ENCODE measurements at regions not wholly inside any gene's neighbourhood (a gene's known extent, or its start where the extent isn't known, plus 50 kb on each side); places are given as distances from the start of the nearest gene placed in this dataset.
"Not testable (repeated sequence)": the region's sequence is repeated elsewhere in the genome, so short reads cannot be mapped to it uniquely, and the experiment has no call there.

DNA sequence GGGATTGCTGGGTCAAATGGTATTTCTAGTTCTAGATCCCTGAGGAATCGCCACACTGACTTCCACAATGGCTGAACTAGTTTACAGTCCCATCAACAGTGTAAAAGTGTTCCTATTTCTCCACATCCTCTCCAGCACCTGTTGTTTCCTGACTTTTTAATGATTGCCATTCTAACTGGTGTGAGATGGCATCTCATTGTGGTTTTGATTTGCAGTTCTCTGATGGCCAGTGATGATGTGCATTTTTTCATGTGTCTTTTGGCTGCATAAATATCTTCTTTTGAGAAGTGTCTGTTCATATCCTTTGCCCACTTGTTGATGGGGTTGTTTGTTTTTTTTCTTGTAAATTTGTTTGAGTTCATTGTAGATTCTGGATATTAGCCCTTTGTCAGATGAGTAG is 220.3 kb downstream of the NPR3 start:
- not testable (repeated sequence) for DNase-seq (ENCODE audit: low spot score)

DNA sequence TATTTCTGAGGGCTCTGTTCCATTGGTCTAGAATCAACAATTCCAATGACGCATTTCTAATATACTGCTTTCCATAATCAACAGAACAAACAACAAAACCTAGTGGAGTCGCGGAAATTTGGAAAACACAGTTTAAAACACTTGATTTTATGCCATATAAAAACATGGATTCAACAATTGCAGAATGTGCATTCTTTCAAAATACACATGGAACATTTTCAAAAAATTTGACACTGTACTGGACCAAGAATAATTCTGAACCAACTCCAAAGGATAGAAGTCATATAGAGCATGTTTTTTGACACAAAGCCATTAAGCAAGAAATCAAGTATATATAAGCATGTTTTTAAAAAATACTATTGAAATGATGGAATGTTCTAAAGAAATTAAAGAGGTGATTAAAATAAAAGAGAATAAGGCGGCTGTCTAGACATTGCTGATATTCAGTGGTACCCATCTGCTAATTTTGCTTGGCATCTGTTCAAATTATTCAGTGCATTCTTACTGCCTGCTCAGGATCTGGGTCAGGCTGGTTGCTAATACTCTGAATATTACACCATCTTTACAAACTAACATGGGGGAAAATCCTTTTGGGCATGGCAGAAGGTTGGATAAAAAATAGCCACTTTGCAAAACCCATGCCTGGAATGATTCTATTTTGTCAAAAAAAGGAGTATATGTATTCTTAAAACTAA is 221.3 kb downstream of the NPR3 start:
- DNase-seq (ENCODE audit: low spot score), result no peak

DNA sequence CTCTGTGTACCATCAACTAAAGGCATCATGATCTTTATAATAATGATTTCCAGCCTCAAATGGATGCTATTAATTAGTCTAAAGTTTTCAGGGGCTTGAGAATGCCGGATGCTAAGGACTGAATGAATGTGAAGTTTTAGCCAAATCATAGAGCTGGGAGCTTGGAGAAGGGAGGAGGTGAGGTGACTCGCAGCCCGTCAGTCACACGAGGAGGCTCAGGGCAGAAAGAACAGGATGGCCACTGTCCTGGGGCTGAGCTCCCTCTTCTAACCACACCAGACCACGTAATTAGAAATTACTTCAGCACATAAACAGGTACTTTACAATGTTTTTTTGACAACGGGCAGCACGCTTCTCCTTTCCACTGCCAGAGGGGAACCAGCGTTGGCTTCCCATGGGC is 222.6 kb downstream of the NPR3 start:
- no peak for DNase-seq (ENCODE audit: low spot score)

DNA sequence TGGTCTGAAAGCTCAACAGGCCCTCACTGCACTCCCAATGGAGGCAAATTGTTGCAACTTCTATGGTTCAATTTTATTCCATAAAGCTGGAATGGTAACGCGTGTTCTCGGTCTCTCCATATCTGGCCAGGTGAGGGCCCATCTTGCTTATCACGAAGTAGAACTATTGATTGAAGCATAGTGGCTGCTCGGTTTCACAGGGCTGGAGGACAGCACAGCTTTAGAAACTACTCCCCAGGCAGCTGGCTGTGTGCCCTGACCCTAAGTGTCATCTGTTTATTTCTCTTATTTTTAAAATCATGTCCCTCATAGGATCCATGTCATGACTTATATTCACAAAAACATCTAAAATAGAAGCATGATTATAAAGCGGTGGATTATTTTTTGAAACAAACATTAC is 223.4 kb downstream of the NPR3 start:
- DNase-seq (ENCODE audit: low spot score), result no peak

DNA sequence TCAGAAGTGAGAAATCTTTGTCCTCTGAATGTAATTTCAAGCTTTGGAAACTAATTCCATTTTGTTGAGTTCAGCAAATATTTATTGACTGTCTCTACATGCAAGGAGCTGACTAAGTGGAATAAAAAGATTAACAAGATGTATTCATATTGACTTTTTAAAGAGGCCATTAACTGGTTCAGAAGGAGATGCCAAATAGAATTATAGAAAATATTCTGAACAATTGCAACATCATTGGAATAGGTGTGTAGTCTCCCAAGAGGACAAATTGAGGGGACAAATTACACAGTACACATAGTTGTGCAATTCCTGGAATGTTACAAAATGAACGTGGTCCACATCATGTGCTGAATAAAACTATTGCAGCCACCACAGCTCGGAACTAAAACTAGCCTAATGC is 224.2 kb downstream of the NPR3 start:
- no peak for DNase-seq (ENCODE audit: low spot score)

DNA sequence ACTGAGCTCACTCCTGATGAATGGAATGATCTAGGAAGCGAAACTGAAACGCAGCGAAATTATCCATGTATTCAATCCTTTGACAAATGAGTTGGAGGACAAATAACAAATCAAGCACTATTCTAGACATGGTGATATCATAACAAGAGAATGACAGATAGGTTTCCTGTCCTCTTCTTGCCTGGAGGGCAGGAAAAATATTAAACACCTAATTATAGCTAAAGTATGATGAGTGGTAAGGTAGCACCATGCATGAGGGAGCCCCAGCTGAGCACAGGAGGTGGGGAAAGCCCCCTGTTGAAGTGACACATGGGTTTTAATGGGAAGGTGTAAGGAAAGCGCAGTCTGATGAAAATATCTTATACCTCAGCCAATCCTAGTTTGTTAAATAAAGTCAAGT is 225.2 kb downstream of the NPR3 start:
- no peak for DNase-seq (ENCODE audit: low spot score)

DNA sequence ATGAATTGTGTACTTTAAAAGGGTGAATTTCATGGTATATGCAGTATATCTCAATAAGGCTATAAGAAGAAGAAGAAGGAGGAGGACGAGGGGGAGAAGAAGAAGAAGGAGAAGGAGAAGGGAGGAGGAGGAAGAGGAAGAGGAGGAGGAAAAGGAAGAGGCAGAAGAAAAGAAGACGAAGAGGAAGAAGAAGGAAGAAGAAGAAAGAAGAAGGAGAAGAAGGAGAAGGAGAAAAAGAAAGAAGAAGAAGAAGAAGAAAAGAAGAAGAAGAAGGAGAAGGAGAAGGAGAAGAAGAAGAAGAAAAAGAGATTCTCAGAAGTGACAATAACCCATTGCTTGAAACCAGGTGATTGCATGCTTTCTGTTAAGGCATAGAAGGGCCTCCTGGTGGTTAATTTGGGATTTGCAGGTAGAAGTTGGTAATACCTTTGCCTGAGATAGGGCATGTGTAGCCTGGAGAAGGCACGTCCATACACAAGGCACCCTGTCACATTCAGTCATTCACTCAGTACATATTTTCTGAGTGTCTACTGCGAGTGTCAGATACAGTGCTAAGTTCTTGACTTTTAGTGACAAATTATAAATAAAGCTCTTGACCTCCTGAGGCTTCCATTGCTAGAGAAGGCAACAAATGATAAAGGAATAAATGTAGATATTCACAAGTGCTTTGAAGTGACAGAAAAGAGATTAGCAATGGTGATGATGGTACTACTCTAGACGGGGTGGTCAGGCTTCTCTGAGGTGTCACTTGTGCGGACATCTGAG is 231.3 kb downstream of the NPR3 start:
- no peak for DNase-seq (ENCODE audit: low spot score)

DNA sequence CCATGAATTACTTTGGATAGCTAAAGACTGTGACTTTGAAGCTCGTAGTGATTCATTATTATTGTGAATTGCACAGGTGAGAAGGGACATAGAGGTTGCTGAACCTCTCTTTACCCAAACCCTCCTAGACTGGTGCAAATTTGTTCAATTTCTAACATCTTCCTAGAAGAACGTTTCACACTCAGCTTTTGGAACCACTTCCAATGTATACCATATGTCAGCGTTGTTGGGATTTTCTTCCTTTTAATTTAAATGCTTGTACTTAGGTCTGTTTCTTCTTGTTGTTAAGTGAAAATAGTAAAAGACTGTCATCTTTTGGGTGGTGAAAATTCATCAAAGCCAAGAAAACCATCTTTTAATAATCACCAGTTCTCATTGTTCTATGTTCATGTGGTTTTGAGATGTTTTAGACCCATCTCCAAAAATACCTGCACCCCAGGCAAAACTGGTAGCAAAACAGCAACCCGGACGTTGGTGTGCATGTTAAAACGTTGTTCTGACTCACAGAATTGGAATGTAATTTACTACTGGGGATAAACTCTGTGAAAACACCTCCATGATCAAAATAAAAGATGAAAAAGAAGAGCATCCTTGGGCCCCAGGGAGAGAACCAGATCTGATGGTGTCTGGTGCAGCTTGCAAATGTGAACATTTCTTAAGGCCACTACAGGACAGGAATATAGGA is 238.3 kb downstream of the NPR3 start:
- no peak for DNase-seq (ENCODE audit: low spot score)

DNA sequence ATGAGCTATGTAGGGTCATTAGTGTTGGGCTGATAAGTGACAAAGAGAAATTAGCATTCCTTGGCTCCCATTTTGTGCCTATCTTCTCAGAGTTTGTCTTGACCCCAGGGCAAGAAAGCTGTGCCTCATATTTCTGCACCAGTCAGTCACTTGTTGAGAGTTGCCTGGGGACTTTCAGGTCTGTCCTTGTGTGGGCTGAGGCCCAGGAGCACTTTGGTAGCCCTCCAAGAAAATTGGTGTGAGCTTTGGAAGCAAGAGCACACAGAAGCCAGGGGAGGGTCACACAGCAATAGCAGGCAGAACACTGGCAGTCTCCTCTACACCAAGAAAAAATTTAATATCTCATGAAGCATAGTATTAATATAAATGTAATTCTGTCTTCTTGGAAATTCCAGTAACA is 239.9 kb downstream of the NPR3 start:
- no peak for DNase-seq (ENCODE audit: low spot score)

DNA sequence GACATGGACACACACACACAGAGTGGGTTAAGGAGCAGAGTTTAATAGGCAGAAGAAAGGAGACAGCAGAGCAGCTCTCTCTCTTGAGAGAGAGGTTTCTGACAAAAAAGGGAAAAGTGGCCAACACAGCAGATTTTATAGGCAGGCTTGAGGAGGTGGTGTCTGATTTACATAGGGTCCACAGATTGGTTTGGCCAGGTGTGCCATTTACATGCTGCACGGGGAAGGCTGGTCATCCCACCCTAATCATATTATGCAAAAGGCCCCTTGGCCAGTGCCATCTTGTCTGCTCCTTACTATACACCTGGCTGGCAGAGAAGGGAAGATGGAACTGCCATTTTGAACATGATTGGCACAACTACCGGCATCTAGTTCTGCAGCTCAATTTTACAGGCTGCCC is 240.8 kb downstream of the NPR3 start:
- DNase-seq (ENCODE audit: low spot score), result no peak

DNA sequence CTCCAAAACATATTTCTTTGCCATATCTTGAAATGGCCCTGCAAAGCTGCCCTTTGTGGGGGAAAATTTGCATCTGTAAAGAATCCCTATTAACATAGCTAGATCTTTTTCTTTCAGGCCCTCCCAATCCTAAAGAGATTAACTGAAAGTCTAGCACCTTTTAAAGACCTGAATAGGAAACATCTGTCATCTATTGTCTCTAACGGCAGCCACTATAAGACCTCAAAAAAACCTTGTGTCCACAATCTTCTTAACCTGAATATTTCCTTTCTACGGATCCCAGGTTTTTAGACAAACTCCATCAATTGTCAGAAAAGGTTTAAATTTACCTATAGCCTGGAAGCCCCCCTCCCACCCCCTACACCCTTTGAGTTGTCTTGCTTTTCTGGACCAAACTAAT is 241.3 kb downstream of the NPR3 start:
- not testable (repeated sequence) for DNase-seq (ENCODE audit: low spot score)

DNA sequence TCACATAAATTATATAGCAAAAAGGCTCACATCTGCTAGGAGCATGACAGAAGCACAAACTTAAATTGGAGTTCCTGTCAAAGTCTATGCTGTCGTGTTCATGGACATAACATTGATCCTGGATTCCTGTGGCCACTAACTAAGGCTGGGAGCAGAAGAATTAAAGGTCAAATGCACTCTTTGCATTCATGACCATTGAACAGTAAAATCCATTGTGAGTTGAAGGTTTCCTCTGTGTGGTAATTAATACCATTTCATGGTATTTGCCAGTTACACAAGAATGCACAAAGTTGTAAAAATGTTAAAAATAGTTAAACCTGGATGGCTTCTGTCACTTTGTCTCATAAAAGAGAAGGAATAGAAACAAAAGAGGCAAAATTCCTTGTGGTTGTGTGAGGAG is 242.6 kb downstream of the NPR3 start:
- no peak for DNase-seq (ENCODE audit: low spot score)

DNA sequence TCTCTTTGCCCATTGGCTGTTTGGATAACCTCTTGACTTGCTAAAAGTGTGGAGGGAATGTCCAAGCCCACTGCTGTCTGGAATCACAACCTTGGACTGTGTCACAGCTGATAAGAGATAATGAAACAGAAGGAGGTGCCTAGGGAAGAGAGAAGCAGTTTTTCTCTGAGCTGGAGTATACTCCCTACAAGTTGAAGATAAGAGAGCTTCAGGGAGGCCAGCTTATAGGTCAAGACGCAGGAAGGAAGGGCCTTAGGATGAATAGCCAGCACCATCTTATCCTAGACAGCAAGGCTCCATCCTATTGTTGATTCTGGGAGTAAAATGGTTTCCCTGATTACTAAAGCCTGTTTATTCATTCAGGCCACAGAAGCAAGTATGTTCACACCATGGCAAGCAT is 244.7 kb downstream of the NPR3 start:
- DNase-seq (ENCODE audit: low spot score), result no peak

DNA sequence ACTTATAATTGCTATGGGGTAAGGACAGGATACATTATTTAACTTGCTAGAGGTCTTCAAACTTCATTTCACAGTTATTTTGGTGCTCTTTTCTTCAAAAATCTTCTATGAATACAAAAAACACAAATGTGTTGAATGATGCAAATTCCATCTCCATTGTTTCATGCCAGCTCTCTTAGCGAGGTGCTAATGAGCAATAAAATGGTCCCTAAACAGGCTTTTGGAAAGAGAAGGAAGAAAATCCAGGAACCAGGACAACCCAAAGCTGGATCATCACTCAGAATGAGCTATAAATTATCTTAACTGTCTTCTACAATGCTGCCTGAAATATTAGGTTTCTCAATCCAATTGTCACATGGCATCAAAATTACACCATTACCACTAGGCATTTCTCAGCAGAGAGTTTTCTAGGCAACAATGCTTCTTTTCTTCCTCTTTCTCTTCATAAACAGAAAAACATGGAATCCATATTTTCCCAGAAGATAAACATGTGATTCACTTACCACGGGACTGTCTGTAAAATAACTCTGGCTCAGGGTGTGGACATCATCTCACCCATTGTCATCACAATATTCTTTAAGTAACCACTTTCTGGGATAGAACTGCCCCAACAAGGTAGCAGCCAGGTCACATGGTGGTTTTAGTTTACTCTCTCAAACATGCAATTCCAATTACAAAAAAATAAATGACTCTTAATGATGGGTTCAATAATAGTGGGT is 249.4 kb downstream of the NPR3 start:
- no peak for DNase-seq (ENCODE audit: low spot score)

DNA sequence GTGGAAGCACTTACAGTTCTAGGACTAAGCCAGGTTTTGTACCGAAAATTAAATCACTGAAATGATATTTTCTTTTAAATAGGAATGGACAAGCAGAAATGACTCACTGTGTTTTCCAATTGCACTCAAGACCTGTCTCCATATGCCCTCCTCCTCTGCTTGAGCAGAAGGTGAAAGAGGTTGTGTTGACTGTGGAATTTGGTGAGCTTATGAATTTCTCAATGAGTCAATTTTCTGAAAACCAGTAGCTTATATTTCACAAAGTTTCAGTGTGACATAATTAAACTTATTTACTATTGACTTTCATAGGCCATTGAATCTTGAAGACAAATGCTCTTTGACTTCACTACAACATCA is 249.9 kb downstream of the NPR3 start:
- DNase-seq (ENCODE audit: low spot score), result no peak

DNA sequence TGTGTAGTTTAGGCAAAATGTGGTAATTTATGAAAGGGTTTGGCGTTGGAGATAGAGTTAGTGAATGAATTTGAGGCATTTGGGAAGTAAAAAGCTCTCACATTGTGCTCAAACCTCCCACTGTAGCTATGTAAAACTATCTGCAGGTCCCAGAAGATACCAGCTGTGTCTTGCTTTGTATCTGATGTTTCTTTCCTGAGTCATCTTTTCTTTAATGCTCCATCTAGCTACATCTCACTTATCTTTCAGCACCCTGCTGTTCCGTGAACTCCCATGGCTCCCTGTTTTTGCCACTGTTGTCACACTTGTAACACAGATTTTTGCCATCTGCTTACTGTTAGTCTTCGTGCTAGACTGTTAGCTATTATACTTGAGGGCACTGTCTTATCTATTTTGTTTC is 253.1 kb downstream of the NPR3 start:
- DNase-seq (ENCODE audit: low spot score), result no peak

DNA sequence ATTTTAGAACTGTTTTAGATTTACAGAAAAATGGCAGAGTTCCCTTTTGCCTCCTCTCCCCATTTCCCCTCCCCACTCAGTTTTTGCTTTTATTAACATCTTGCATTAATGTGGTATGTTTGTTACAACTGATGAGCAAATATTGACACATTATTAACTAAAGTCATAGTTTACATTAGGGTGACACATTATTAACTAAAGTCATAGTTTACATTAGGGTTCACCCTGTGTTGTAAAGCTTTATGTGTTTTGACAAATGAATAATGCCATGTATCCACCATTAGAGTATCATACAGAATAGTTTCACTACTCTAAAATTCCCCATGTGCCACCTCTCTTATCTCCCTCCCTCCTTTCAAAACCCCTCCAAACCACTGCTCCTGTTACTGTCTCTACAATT is 262.5 kb downstream of the NPR3 start:
- DNase-seq (ENCODE audit: low spot score), result no peak

DNA sequence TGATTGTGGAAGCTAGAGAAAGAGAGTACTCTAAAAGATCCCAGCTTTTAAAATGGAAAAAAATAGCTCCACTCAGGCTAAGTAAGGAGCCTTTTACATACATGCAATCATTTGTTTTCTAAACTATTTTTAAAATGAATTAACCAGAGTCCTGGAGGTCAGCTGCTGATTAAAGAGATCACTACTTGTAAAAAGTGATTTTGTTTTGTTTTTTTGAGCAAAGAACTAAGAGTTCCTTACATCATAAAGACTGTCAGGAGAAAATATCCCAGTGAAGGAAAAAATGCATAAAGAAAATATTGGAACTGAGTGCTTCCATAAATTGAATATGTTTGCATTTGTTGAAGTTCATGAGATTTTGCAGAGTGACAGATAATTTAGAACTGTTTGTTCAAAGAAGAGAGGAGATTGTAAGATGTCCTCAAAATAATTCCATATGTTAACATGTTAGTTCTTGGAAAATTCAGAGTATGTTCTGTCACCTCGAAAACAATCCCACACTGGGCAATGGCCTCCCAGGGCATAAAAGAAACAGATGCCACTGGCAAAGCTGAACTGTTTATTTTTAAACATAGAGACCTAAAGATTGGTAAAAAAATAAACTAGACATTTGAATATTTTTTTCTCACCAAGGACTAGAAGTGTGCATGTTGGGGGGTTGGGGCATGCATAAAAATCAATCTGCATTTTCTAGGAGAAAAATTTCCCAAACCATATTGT is 264.7 kb downstream of the NPR3 start:
- DNase-seq (ENCODE audit: low spot score), result no peak

DNA sequence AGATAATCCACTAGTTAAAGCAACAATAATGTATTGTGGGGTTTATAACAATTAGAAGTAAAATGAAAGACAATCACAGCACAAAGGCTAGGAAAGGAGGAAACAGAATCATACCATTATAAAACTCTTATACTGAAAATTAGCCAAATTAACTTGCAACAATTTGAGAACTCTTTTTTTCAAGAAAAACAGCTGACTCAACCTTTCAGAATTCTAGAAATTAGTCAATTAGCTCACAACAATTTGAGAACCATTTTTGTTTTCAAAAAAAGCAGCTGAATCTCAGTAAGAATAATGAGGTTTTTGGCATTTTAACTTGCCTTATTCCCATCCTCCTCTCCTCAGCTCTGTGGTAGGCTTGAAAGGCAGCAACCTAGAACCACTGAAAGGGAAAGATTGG is 269.9 kb downstream of the NPR3 start:
- DNase-seq (ENCODE audit: low spot score), result no peak

DNA sequence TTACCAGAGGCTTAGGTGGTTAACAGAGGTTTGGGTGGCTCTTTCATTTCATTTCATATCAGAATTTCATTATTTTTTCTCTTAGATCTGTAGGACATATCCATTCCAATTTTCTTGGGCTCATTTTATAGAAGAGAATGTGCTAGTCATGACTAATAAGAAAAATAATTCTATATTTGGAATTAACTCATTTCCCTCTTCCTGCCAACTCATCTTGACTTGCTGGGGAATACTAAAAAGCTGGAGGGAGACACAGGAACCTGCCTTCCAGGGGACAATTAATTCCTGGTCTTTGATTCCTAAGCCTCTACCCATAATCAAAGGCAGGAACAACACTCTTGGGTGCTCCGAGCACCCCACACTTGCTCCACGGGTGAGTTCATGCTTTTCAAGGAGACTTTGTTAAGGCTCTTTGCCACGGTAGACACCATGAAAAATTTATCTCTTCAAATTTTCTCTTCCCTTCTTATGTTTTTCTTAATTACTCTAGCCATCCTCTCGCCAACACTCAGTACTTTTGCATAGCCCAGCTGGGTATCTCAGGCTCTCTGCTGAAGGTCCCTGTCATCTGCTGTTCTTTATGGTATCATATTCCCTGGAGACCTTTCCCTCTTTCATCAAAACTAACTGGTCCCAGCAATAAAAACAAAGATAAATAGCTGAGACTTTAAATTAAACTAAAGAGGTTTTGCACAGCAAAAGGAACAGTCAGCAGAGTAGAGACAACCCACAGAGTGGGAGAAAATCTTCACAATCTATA is 273.9 kb downstream of the NPR3 start:
- no peak for DNase-seq (ENCODE audit: low spot score)

DNA sequence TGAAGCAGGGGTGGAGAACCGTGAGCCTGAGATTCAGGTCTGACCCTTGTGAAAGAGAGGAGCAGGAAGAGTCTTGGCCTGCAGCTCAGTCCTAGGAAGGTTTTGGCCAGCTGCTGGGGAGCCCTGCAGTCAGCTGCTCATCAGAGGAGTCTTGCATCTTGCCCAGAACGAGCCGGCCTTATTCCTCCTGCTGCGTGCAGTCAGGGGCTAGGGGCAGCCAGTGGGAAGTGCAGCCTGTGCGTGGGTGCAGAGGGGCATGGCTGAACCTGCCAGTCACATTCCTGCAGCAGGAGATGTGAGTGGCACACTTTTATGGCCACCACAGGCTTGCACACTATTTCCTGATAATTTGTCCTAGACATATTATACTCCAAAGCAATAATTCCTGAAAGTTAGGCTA is 278.7 kb downstream of the NPR3 start:
- no peak for DNase-seq (ENCODE audit: low spot score)

Measured in globus pallidus (tissue), 1 donor.